CD8-positive, alpha-beta memory T cell (primary cell): ENCODE measurements at regions not wholly inside any gene's neighbourhood (a gene's known extent, or its start where the extent isn't known, plus 50 kb on each side); places are given as distances from the start of the nearest gene placed in this dataset.
"Not testable (repeated sequence)": the region's sequence is repeated elsewhere in the genome, so short reads cannot be mapped to it uniquely, and the experiment has no call there.

Experiments
- CTCF ChIA-PET: fragments of 350-600 bp; sonication (Branson Sonifier 250); formaldehyde crosslinking; loops from one replicate; lab custom pipeline; 2021; ENCODE audit warnings: antibody characterized with exemption; lab: Charles Lee
- POLR2A ChIA-PET: fragments of 350-600 bp; sonication (Branson Sonifier 250); formaldehyde crosslinking; loops from one replicate; lab custom pipeline; 2021; ENCODE audit warnings: antibody characterized with exemption; lab: Charles Lee
- DNase-seq, 5 donors: peaks; one replicate each; pipeline versions ENCODE4 v3.0.0 to v3.0.0-alpha.2; 2020 to 2022; ENCODE audit warnings: mixed read lengths in 1 of 5
- H3K27ac ChIP-seq: one replicate; pipeline ENCODE4 v1.7.0; 2013; ENCODE audit warnings: low read depth, mild to moderate bottlenecking, low read length, moderate library complexity
- H3K27me3 ChIP-seq: 2 replicates; pipeline ENCODE4 v1.7.0; 2013; ENCODE audit warnings: low read length, mild to moderate bottlenecking; ENCODE audit not compliant: insufficient read depth, poor library complexity, severe bottlenecking
- H3K36me3 ChIP-seq: 2 replicates; pipeline ENCODE4 v1.7.0; 2013; ENCODE audit warnings: mild to moderate bottlenecking, low read length, moderate library complexity; ENCODE audit not compliant: insufficient read depth
- H3K4me1 ChIP-seq: 2 replicates; pipeline ENCODE4 v1.7.0; 2013; ENCODE audit warnings: mild to moderate bottlenecking, low read length, moderate library complexity; ENCODE audit not compliant: insufficient read depth
- H3K4me3 ChIP-seq: 2 replicates; pipeline ENCODE4 v1.7.0; 2013; ENCODE audit warnings: mild to moderate bottlenecking, low read length
- H3K9me3 ChIP-seq: 2 replicates; pipeline ENCODE4 v1.7.0; 2013; ENCODE audit warnings: mild to moderate bottlenecking, low read length
- H3K27ac Mint-ChIP-seq, 8 donors: one replicate each; pipeline ENCODE4 v1.8.0; 2020 to 2021; ENCODE audit warnings: mixed read lengths in 8 of 8, mild to moderate bottlenecking in 6 of 8, inconsistent platforms in 3 of 8, moderate library complexity in 3 of 8
- H3K27me3 Mint-ChIP-seq, 2 donors: one replicate each; pipeline ENCODE4 v1.8.0; 2020 to 2021; ENCODE audit warnings: mixed read lengths in 2 of 2, mild to moderate bottlenecking in 1 of 2, moderate library complexity in 1 of 2
- H3K36me3 Mint-ChIP-seq, 3 donors: one replicate each; pipeline ENCODE4 v1.8.0; 2020 to 2021; ENCODE audit warnings: mixed read lengths in 3 of 3, inconsistent platforms in 1 of 3, mild to moderate bottlenecking in 1 of 3
- H3K4me1 Mint-ChIP-seq, 3 donors: one replicate each; pipeline ENCODE4 v1.8.0; 2020 to 2021; ENCODE audit warnings: mixed read lengths in 3 of 3, inconsistent platforms in 1 of 3, mild to moderate bottlenecking in 1 of 3
- H3K4me3 Mint-ChIP-seq, 7 donors: one replicate each; pipeline ENCODE4 v1.8.0; 2020 to 2021; ENCODE audit warnings: mixed read lengths in 7 of 7, mild to moderate bottlenecking in 6 of 7, moderate library complexity in 4 of 7, inconsistent platforms in 2 of 7
- H3K9me3 Mint-ChIP-seq, 5 donors: one replicate each; pipeline ENCODE4 v1.8.0; 2020 to 2022; ENCODE audit warnings: mixed read lengths in 5 of 5, mild to moderate bottlenecking in 3 of 5, moderate library complexity in 2 of 5, inconsistent platforms in 1 of 5

DNA sequence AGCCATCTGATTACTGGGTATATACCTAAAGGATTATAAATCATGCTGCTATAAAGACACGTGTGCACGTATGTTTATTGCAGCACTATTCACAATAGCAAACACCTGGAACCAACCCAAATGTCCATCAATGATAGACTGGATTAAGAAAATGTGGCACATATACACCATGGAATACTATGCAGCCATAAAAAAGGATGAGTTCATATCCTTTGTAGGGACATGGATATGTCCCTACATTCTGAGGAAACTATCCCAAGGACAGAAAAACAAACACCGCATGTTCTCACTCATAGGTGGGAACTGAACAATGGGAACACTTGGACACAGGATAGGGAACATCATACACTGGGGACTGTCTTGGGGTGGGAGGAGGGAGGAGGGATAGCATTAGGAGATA lies 165.7 kb downstream of the CETN3 start:
- CTCF ChIA-PET, H3K4me1 Mint-ChIP-seq, H3K9me3 ChIP-seq, H3K36me3 Mint-ChIP-seq, H3K36me3 ChIP-seq, H3K27me3 ChIP-seq, H3K4me3 Mint-ChIP-seq, H3K9me3 Mint-ChIP-seq, H3K27ac Mint-ChIP-seq, H3K27ac ChIP-seq, DNase-seq, POLR2A ChIA-PET, H3K4me1 ChIP-seq, H3K4me3 ChIP-seq, H3K27me3 Mint-ChIP-seq: not testable (repeated sequence)

DNA sequence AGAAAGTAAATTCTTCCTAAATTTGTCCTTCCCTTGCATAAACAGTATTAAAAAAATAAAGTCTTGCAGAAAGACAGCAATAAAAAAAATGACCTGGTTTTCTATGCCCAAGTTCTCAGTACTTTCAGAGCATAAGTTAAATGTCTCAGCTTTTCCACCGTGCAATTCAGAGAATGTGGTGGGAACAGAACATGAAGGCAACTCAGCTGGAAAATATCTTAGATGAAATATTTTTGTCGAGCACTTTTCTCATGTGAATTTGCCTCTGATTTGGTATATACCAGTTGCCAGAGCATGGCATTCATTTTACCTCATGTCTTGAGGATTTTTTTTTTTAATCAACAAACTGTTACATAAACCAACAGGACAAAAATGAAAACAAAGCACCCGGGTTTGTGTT lies 176.1 kb downstream of the CETN3 start:
- Histone ChIP-seq H3K4me3 (no peak overlapping the region), H3K9me3 (no peaks in the 10 kb centered on the region), H3K36me3 (no peaks in the 10 kb centered on the region), H3K27me3 (no peaks in the 10 kb centered on the region), H3K4me1 (no peaks in the 10 kb centered on the region), H3K27ac (no peak overlapping the region)
- POLR2A ChIA-PET, result no interaction called here
- no peak overlapping the region for H3K4me3 Mint-ChIP-seq
- CTCF ChIA-PET, result no interaction called here
- H3K27ac Mint-ChIP-seq, result no peak overlapping the region
- DNase-seq, result no peak
- H3K27me3 Mint-ChIP-seq, result peaks cover 0 to 1% of the 10 kb centered on the region in 2 donors
- no peaks in the 10 kb centered on the region for H3K4me1 Mint-ChIP-seq
- no peaks in the 10 kb centered on the region for H3K36me3 Mint-ChIP-seq
- peaks cover 0 to 4% (median 0%) of the 10 kb centered on the region in 5 donors for H3K9me3 Mint-ChIP-seq

DNA sequence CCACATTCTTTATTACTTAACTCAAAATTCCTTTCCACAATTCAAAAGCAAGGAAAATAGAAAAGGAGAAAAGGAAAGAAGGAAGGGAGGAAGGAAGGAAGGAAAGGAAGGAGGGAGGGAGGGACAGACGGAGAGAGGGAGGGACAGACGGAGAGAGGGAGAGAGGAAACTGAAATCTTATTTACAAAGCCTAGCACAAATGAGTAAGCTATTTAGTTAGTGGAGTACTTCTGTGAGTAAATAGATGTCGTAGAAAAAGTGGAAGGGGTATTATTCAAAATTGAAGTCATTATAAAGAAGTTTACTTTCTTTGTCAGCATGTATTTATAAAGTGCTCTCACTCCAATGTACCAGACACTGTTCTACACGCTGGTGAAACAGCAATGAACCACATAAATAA lies 177.9 kb downstream of the CETN3 start:
- ChIA-PET POLR2A (no interaction called here), CTCF (no interaction called here)
- no peaks in the 10 kb centered on the region for H3K4me1 ChIP-seq
- Mint-ChIP-seq H3K9me3 (peaks cover 0 to 4% (median 0%) of the 10 kb centered on the region in 5 donors), H3K4me3 (no peak overlapping the region), H3K27ac (no peak overlapping the region), H3K4me1 (no peaks in the 10 kb centered on the region), H3K27me3 (peaks cover 0 to 1% of the 10 kb centered on the region in 2 donors), H3K36me3 (no peaks in the 10 kb centered on the region)
- no peaks in the 10 kb centered on the region for H3K27me3 ChIP-seq
- H3K9me3 ChIP-seq, result no peaks in the 10 kb centered on the region
- DNase-seq, result no peak
- no peak overlapping the region for H3K4me3 ChIP-seq
- H3K36me3 ChIP-seq, result no peaks in the 10 kb centered on the region
- H3K27ac ChIP-seq, result no peak overlapping the region

DNA sequence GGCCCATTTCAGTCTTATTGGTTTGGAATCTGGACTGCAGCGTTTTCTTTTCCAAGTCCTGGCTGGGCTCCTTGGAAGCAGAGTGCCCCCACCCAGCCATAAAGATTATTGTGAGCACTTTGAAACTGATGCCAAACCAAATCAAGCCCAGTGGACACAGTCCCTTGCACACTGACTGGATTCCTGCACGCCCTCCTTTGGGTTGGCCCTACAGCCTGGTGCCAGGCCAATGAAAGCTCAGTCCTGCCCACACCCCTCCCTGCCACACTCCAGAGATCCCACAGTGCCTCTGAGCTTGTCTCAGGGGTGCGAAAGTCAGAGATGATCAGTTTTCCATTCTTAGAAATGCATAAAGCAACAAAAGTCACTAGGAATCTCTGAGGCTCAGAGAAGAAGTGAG lies 181.9 kb downstream of the CETN3 start:
- ChIA-PET CTCF (no interaction called here), POLR2A (no interaction called here)
- no peak for DNase-seq
- H3K4me1 Mint-ChIP-seq, result no peaks in the 10 kb centered on the region
- Histone ChIP-seq H3K36me3 (no peaks in the 10 kb centered on the region), H3K27me3 (no peaks in the 10 kb centered on the region), H3K4me3 (no peak overlapping the region), H3K4me1 (no peaks in the 10 kb centered on the region), H3K27ac (no peak overlapping the region), H3K9me3 (no peaks in the 10 kb centered on the region)
- H3K36me3 Mint-ChIP-seq, result no peaks in the 10 kb centered on the region
- no peak overlapping the region for H3K27ac Mint-ChIP-seq
- peaks cover 0 to 4% (median 0%) of the 10 kb centered on the region in 5 donors for H3K9me3 Mint-ChIP-seq
- no peak overlapping the region for H3K4me3 Mint-ChIP-seq
- H3K27me3 Mint-ChIP-seq, result peaks cover 0 to 1% of the 10 kb centered on the region in 2 donors

DNA sequence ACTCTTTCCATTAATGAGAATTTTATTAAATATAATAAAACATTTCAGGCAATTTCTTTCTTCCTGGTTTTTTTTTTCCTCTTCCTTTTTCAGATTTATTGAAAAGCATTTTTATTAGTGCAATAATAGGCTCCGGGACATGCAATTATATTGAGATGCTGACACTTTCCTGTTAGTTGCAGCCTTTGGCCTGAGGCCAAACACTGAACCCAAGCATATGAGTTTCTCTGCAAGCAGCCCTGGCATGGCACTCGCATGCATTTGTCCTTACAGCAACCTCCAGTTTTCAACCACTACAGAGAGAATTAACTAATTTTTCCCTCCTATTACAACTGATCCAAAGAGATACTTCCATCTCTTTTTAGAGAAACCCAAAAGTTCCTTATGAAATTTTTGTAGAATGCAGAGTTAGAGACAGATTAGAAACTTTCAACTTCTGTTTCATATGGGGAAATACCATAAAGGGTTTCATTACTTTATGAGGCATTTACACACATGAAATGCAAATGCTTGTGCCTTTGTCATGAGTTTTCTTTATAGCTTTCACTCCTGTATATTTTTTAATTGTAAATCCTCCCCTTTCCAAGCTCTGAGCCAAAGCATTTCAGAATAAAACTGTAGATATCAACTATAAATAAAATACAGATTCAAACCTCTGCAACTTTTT lies 183.0 kb downstream of the CETN3 start:
- H3K9me3 Mint-ChIP-seq, result peaks cover 0 to 4% (median 0%) of the 10 kb centered on the region in 5 donors
- no peak overlapping the region for H3K4me3 ChIP-seq

DNA sequence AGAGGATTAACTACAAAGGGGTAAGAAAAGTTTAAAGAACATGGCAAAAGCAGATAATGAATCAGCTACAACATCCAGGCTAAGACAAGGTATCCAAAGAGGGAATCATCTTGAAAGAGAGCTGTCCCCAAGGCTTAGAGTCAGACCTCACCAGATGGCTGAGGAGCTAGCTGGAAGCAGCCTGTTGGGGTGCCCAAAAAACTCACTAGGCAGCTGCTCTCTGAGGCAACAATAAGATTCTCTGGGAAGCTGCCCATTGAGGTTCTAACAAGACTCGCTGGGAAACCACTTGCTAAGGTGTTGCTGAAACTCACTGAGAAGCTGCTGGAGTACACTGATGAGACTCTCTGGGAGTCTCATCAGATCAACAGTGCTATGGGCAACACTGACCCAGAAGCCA lies 185.2 kb downstream of the CETN3 start:
- H3K27me3 ChIP-seq, result no peaks in the 10 kb centered on the region
- no peaks in the 10 kb centered on the region for H3K9me3 ChIP-seq
- ChIA-PET POLR2A (no interaction called here), CTCF (no interaction called here)
- no peaks in the 10 kb centered on the region for H3K36me3 ChIP-seq
- H3K4me3 Mint-ChIP-seq, result no peak overlapping the region
- H3K27ac Mint-ChIP-seq, result no peak overlapping the region
- no peaks in the 10 kb centered on the region for H3K36me3 Mint-ChIP-seq
- H3K27me3 Mint-ChIP-seq, result peaks cover 0 to under 1% of the 10 kb centered on the region in 2 donors
- H3K4me1 Mint-ChIP-seq, result no peaks in the 10 kb centered on the region
- no peak overlapping the region for H3K4me3 ChIP-seq
- DNase-seq, result no peak
- H3K4me1 ChIP-seq, result no peaks in the 10 kb centered on the region
- H3K27ac ChIP-seq, result no peak overlapping the region
- peaks cover 0 to under 1% (median 0%) of the 10 kb centered on the region in 5 donors for H3K9me3 Mint-ChIP-seq

More for the DNA sequence above, 183.0 kb downstream of the CETN3 start:
- no peaks in the 10 kb centered on the region for H3K27me3 ChIP-seq
- Mint-ChIP-seq H3K4me1 (no peaks in the 10 kb centered on the region), H3K4me3 (no peak overlapping the region), H3K27me3 (peaks cover 0 to 1% of the 10 kb centered on the region in 2 donors), H3K27ac (no peak overlapping the region), H3K36me3 (no peaks in the 10 kb centered on the region)
- H3K4me1 ChIP-seq, result no peaks in the 10 kb centered on the region
- ChIA-PET CTCF (no interaction called here), POLR2A (no interaction called here)
- no peak for DNase-seq
- no peaks in the 10 kb centered on the region for H3K9me3 ChIP-seq
- no peaks in the 10 kb centered on the region for H3K36me3 ChIP-seq
- no peak overlapping the region for H3K27ac ChIP-seq

DNA sequence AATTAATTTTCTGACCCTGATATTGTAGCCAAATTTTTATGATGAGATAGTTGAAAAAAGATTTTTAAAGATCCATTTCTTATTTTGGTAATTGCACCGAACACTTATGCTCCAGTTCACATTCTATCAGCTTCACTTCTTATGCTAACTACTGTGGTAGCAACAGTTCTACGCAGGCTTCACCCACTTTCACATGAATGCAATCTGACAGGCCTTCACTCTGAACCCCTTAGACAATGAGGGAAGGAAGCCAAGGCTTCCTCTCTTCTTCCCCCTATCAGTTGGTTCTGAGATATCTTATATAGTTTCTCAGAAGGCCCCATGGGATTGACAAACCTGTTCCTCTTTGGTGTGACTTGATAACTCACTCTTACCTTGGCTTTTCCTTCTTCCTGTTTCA lies 185.8 kb downstream of the CETN3 start:
- H3K9me3 Mint-ChIP-seq, result no peaks in the 10 kb centered on the region
- Histone ChIP-seq H3K4me3 (no peak overlapping the region), H3K4me1 (no peaks in the 10 kb centered on the region), H3K27me3 (no peaks in the 10 kb centered on the region), H3K36me3 (no peaks in the 10 kb centered on the region), H3K27ac (no peak overlapping the region), H3K9me3 (no peaks in the 10 kb centered on the region)
- no peaks in the 10 kb centered on the region for H3K36me3 Mint-ChIP-seq
- CTCF ChIA-PET, result no interaction called here
- DNase-seq, result no peak
- H3K4me3 Mint-ChIP-seq, result no peak overlapping the region
- H3K27ac Mint-ChIP-seq, result no peak overlapping the region
- POLR2A ChIA-PET, result no interaction called here
- H3K4me1 Mint-ChIP-seq, result no peaks in the 10 kb centered on the region
- H3K27me3 Mint-ChIP-seq, result no peaks in the 10 kb centered on the region

DNA sequence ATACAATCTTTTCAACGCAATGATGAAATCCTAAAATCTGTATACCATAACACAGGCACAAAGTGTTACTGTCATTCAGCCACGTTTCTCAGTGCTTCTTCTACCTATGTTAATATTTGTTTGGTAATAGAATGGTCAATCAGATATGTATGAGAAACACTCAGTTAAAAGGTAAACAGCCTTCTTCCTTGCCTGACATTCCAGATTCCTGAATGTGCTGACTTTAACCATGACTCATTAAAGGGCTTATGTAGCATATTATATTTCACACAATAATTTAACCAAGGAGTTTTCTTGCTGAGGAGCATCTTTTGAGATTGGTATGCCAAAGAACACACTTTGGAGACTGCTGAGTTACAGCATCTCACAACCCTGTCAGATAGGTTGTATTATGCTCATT lies 187.6 kb downstream of the CETN3 start:
- no peak overlapping the region for H3K27ac Mint-ChIP-seq
- CTCF ChIA-PET, result no interaction called here
- H3K36me3 Mint-ChIP-seq, result no peaks in the 10 kb centered on the region
- peaks cover 0 to 4% (median 0%) of the 10 kb centered on the region in 5 donors for H3K9me3 Mint-ChIP-seq
- H3K27me3 ChIP-seq, result no peaks in the 10 kb centered on the region
- DNase-seq, result no peak
- POLR2A ChIA-PET, result no interaction called here
- H3K27me3 Mint-ChIP-seq, result no peaks in the 10 kb centered on the region
- H3K4me1 ChIP-seq, result no peaks in the 10 kb centered on the region
- no peaks in the 10 kb centered on the region for H3K36me3 ChIP-seq
- H3K4me3 ChIP-seq, result no peak overlapping the region
- H3K4me1 Mint-ChIP-seq, result no peaks in the 10 kb centered on the region
- no peak overlapping the region for H3K4me3 Mint-ChIP-seq
- no peak overlapping the region for H3K27ac ChIP-seq
- no peaks in the 10 kb centered on the region for H3K9me3 ChIP-seq
